Gastroesophageal sphincter (tissue), 4 donors: ENCODE measurements at regions not wholly inside any gene's neighbourhood (a gene's known extent, or its start where the extent isn't known, plus 50 kb on each side); places are given as distances from the start of the nearest gene placed in this dataset.

Experiments
- ATAC-seq: fragments of 150-250 bp; one replicate; pipeline ENCODE4 v1.9.1; 2016; ENCODE audit warnings: mild to moderate bottlenecking, moderate library complexity
- H3K27ac ChIP-seq, 4 donors: fragments of 200-600 bp; sonication (generic) in 3 of 4; 1 replicate in 3 of 4; 2 replicates in 1 of 4; pipeline ENCODE4 v1.5.1; 2016 to 2019
- H3K27me3 ChIP-seq: fragments of 200-600 bp; sonication (generic); one replicate; pipeline ENCODE4 v1.5.1; 2019
- H3K36me3 ChIP-seq, 2 donors: fragments of 200-600 bp; sonication (generic); one replicate each; pipeline ENCODE4 v1.5.1; 2019; ENCODE audit warnings: control low read depth in 1 of 2
- H3K4me1 ChIP-seq, 3 donors: fragments of 200-600 bp; sonication (generic); 1 replicate in 2 of 3; 2 replicates in 1 of 3; pipeline ENCODE4 v1.5.1; 2016 to 2019; ENCODE audit warnings: control low read depth in 2 of 3
- H3K4me3 ChIP-seq, 2 donors: fragments of 200-600 bp; sonication (generic); one replicate each; pipeline ENCODE4 v1.5.1; 2019; ENCODE audit warnings: mild to moderate bottlenecking in 1 of 2, moderate library complexity in 1 of 2
- H3K9me3 ChIP-seq, 3 donors: fragments of 200-600 bp; sonication (generic); one replicate each; pipeline ENCODE4 v1.5.1; 2017 to 2019; ENCODE audit warnings: control low read depth in 2 of 3
- CTCF ChIP-seq, 4 experiments: fragments of 200-600 bp in 2 of 4; fragments of 450-650 bp in 2 of 4; sonication (generic) in 1 of 4; IDR thresholded peaks; one replicate each; pipeline ENCODE4 v1.5.1; 2017 to 2019; ENCODE audit warnings: antibody characterized with exemption in 4 of 4, mild to moderate bottlenecking in 2 of 4, moderate library complexity in 2 of 4
- EP300 ChIP-seq: sonication (generic); formaldehyde crosslinking; IDR thresholded peaks from one replicate; pipeline ENCODE4 v1.6.1; 2017; ENCODE audit warnings: antibody characterized with exemption, mild to moderate bottlenecking
- POLR2A ChIP-seq, 2 donors: fragments of 450-650 bp; IDR thresholded peaks; one replicate each; pipeline ENCODE4 v1.6.1; 2017; ENCODE audit warnings: antibody characterized with exemption in 2 of 2, mild to moderate bottlenecking in 2 of 2, moderate library complexity in 1 of 2
- POLR2AphosphoS5 ChIP-seq: sonication (generic); formaldehyde crosslinking; IDR thresholded peaks from one replicate; pipeline ENCODE4 v1.6.1; 2017; ENCODE audit warnings: antibody characterized with exemption
- WGBS, 2 donors: methylation state at CpG; one replicate each; pipeline ENCODE4 v1.1.5; 2018; ENCODE audit warnings: low coverage in 1 of 2; 5-methylcytosine and 5-hydroxymethylcytosine counted together

DNA sequence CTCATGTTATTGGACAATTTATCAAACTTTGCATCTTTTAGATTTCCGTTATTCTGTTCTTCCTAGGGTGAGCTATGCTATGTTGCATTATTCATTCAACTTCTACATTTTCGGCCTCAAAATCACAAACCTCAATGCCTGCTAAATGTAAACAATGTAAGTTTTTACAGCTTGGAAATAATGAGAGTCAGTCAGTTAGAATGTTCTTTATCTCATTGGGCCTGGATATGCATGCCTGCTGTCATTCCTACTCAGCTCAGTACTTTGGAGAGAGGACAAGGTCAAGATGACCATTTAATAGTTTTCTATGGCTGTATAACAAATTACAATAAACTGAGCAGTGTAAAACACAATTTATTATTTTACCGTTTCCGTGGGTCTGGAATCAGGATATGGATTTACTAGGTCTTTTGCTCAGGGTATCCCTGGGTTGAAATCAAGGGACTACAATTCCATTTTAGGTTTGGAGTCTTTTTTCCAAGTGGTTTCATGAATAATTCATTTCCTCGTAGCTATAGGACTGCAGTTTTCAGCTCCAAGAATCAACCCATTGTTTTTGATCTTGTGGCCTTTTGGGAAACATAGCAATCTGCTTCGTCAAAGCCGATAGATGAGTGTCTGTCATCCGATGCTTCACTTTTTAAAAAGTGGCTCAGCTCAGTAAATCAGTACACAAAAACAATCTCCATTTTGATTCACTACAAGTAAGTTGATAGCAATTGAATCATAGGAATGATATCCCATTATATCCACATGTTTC, 1143.2 kb upstream of the CDH6 start:
- no peak for ATAC-seq
- TF ChIP-seq POLR2AphosphoS5 (no peak), EP300 (no peak), CTCF (IDR thresholded peaks at IDR 0.05) (no peak), POLR2A (IDR thresholded peaks at IDR 0.05) (no peak)
- H3K36me3 ChIP-seq, result no peaks in the 10 kb centered on the region
- H3K4me3 ChIP-seq, result no peak overlapping the region
- no peak overlapping the region for H3K27ac ChIP-seq
- H3K9me3 ChIP-seq, result no peaks in the 10 kb centered on the region
- 63 to 71% methylated on average over 8 of the region's 8 CpGs for WGBS, 2 donors
- H3K4me1 ChIP-seq, result no peaks in the 10 kb centered on the region
- H3K27me3 ChIP-seq, result no peaks in the 10 kb centered on the region

- H3K36me3 ChIP-seq, result no peaks in the 10 kb centered on the region
- no peak overlapping the region for H3K27ac ChIP-seq
- no peak overlapping the region for H3K4me3 ChIP-seq
- no peaks in the 10 kb centered on the region for H3K9me3 ChIP-seq
- H3K27me3 ChIP-seq, result no peaks in the 10 kb centered on the region
- no CpG with 5 or more reads among the region's 10 CpGs for WGBS, 2 donors
- TF ChIP-seq EP300, result no peak
- no peak for TF ChIP-seq CTCF (IDR thresholded peaks at IDR 0.05)
- TF ChIP-seq POLR2A (IDR thresholded peaks at IDR 0.05), result no peak
- no peak for TF ChIP-seq POLR2AphosphoS5
- no peak for ATAC-seq
- H3K4me1 ChIP-seq, result no peaks in the 10 kb centered on the region
These were observed 1150.8 kb upstream of the CDH6 start for GRCh38 chr5:30042677-30043076.

GRCh38 chr5:30041831-30042385, 1151.6 kb upstream of the CDH6 start:
- no peak for ATAC-seq
- H3K4me1 ChIP-seq, result no peaks in the 10 kb centered on the region
- no peaks in the 10 kb centered on the region for H3K27me3 ChIP-seq
- TF ChIP-seq POLR2A (IDR thresholded peaks at IDR 0.05) (no peak), CTCF (IDR thresholded peaks at IDR 0.05) (no peak), POLR2AphosphoS5 (no peak), EP300 (no peak)
- no peak overlapping the region for H3K27ac ChIP-seq
- 83 to 85% methylated on average over 1 to 2 of the region's 7 CpGs for WGBS, 2 donors
- H3K4me3 ChIP-seq, result no peak overlapping the region
- no peaks in the 10 kb centered on the region for H3K9me3 ChIP-seq
- no peaks in the 10 kb centered on the region for H3K36me3 ChIP-seq

DNA sequence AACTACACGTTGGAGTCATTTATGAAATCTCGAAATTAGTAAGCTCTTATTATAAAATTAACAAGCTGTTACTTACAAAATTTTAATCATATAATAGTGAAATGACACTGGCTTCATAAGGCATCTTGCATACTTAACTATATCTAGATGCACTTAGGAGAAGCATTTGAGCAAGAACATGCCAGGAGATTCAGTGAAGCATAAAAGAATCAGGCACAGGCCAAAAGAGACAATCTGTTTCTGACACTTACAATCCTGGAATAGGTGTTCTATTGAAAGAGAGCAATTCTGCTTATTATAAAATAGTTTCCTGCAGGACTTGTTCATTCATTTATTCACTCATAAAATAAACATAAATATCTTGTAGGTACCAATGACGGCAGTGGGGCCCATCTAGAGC, 1152.2 kb upstream of the CDH6 start:
- Histone ChIP-seq H3K36me3 (no peaks in the 10 kb centered on the region), H3K4me3 (no peak overlapping the region), H3K4me1 (no peaks in the 10 kb centered on the region), H3K9me3 (no peaks in the 10 kb centered on the region), H3K27me3 (no peaks in the 10 kb centered on the region), H3K27ac (no peak overlapping the region)
- ATAC-seq, result no peak
- WGBS, 2 donors, result 87 to 100% methylated on average over 1 to 2 of the region's 3 CpGs
- TF ChIP-seq POLR2A (IDR thresholded peaks at IDR 0.05) (no peak), POLR2AphosphoS5 (no peak), CTCF (IDR thresholded peaks at IDR 0.05) (no peak), EP300 (no peak)
